DOHH2 (cell line): ENCODE measurements at regions not wholly inside any gene's neighbourhood (a gene's known extent, or its start where the extent isn't known, plus 50 kb on each side); places are given as distances from the start of the nearest gene placed in this dataset.

ENCODE experiments used
- CTCF ChIP-seq: fragments of 200-600 bp; sonication (generic); IDR thresholded peaks from one replicate; pipeline ENCODE4 v1.5.1; 2014; ENCODE audit warnings: antibody characterized with exemption, mild to moderate bottlenecking, low read depth, low read length; ENCODE audit not compliant: poor library complexity, severe bottlenecking
- EZH2phosphoT487 ChIP-seq: fragments of 200-600 bp; sonication (generic); IDR thresholded peaks from 2 replicates; pipeline ENCODE4 v1.6.1; 2017; ENCODE audit warnings: borderline replicate concordance, mild to moderate bottlenecking, antibody characterized with exemption, low read length, moderate library complexity, mixed read lengths

DNA sequence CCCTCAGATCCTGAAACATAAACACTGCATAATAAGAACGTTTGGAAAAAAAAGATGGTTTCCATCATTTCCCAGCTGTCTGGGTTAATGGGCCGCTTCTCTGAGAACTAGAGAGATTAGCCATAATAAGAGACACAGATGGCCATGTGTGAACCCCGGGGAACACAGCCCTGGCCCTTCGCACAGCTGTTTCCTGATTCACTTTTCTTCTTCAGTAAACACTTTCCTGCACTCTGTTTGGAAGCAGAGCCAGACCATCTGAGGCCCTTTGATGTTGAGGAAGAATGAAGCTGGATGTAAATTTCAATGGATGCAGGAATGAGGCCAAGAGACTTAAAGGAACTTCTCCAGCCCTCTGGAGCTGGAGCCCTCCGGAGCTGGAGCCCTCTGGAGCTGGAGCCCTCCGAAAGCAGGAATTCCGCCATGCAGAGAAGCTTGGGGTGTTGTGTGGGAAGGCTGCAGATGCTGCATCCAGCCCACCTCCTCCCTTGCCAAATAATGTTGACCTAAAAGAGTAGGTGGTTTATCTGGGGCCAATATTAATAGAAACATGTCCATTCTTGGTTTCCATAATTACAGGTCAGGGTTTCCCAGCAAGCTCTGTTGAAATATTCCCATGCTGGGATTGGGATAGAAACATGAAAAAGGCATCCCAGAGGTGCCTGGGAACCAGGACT, 218.9 kb downstream of the NXNL2 start:
- TF ChIP-seq CTCF (no peak), EZH2phosphoT487 (no peak)
